Thoracic aorta (tissue), 2 donors: ENCODE measurements at regions not wholly inside any gene's neighbourhood (a gene's known extent, or its start where the extent isn't known, plus 50 kb on each side); places are given as distances from the start of the nearest gene placed in this dataset.

Experiments used
- ATAC-seq: fragments of 150-250 bp; one replicate; pipeline ENCODE4 v1.8.0; 2017; ENCODE audit warnings: low read depth; ENCODE audit not compliant: insufficient number of reproducible peaks, low FRiP score
- DNase-seq: peaks from one replicate; pipeline ENCODE4 v3.0.0-alpha.2; 2020; ENCODE audit warnings: low spot score
- H3K27ac ChIP-seq, 2 donors: fragments of 200-600 bp; sonication (generic); 1 replicate in 1 of 2; 2 replicates in 1 of 2; pipeline ENCODE4 v1.5.1; 2016; ENCODE audit warnings: mild to moderate bottlenecking in 2 of 2, moderate library complexity in 2 of 2
- H3K27me3 ChIP-seq: fragments of 200-600 bp; sonication (generic); replicated peaks from 2 replicates; pipeline ENCODE4 v1.6.0; 2016; ENCODE audit warnings: mild to moderate bottlenecking; ENCODE audit not compliant: insufficient read depth
- H3K36me3 ChIP-seq: fragments of 200-600 bp; sonication (generic); one replicate; pipeline ENCODE4 v1.5.1; 2016
- H3K4me1 ChIP-seq, 2 donors: fragments of 200-600 bp; sonication (generic); 1 replicate in 1 of 2; 2 replicates in 1 of 2; pipeline versions ENCODE4 v1.5.1 to v1.6.0; 2016; ENCODE audit warnings: low read depth in 2 of 2, mild to moderate bottlenecking in 1 of 2; ENCODE audit not compliant: control insufficient read depth in 1 of 2
- H3K4me3 ChIP-seq: fragments of 200-600 bp; sonication (generic); 2 replicates; pipeline ENCODE4 v1.5.1; 2016; ENCODE audit warnings: mild to moderate bottlenecking
- H3K9me3 ChIP-seq: fragments of 200-600 bp; sonication (generic); 2 replicates; pipeline ENCODE4 v1.5.1; 2016
- CTCF ChIP-seq: fragments of 200-600 bp; sonication (generic); IDR thresholded peaks from one replicate; pipeline ENCODE4 v1.5.1; 2019; ENCODE audit warnings: antibody characterized with exemption

- Histone ChIP-seq H3K36me3 (no peaks in the 10 kb centered on the region), H3K27ac (no peak overlapping the region), H3K4me1 (no peaks in the 10 kb centered on the region), H3K9me3 (no peaks in the 10 kb centered on the region), H3K27me3 (no peaks in the 10 kb centered on the region), H3K4me3 (no peak overlapping the region)
- DNase-seq (no peak), ATAC-seq (no peak)
- TF ChIP-seq CTCF = no peak
Observed at GRCh38 chr1:110752941-110753725, 78.4 kb upstream of the KCNA3 start.

GRCh38 chr1:110750562-110750961 lies 75.8 kb upstream of the KCNA3 start:
- ATAC-seq = no peak
- no peak for TF ChIP-seq CTCF
- no peaks in the 10 kb centered on the region for H3K36me3 ChIP-seq

GRCh38 chr1:110749960-110750359 lies 75.2 kb upstream of the KCNA3 start:
- no peaks in the 10 kb centered on the region for H3K9me3 ChIP-seq
- H3K27me3 ChIP-seq = no peaks in the 10 kb centered on the region
- no peaks in the 10 kb centered on the region for H3K36me3 ChIP-seq
- H3K27ac ChIP-seq = no peak overlapping the region
- H3K4me1 ChIP-seq = no peaks in the 10 kb centered on the region
- TF ChIP-seq CTCF = no peak
- H3K4me3 ChIP-seq = no peak overlapping the region
- no peak for ATAC-seq
- DNase-seq = no peak

More at GRCh38 chr1:110750562-110750961, 75.8 kb upstream of the KCNA3 start:
- no peaks in the 10 kb centered on the region for H3K4me1 ChIP-seq
- DNase-seq = no peak
- H3K4me3 ChIP-seq = no peak overlapping the region
- no peak overlapping the region for H3K27ac ChIP-seq
- H3K9me3 ChIP-seq = no peaks in the 10 kb centered on the region
- no peaks in the 10 kb centered on the region for H3K27me3 ChIP-seq

GRCh38 chr1:110746644-110747259 lies 72.0 kb upstream of the KCNA3 start:
- Histone ChIP-seq H3K27ac (no peak overlapping the region), H3K4me3 (no peak overlapping the region), H3K9me3 (no peaks in the 10 kb centered on the region), H3K27me3 (no peaks in the 10 kb centered on the region), H3K36me3 (no peaks in the 10 kb centered on the region), H3K4me1 (no peaks in the 10 kb centered on the region)
- DNase-seq (no peak), ATAC-seq (no peak)
- no peak for TF ChIP-seq CTCF

- no peak for ATAC-seq
- no peak for TF ChIP-seq CTCF
- Histone ChIP-seq H3K4me1 (no peaks in the 10 kb centered on the region), H3K27ac (no peak overlapping the region), H3K27me3 (no peaks in the 10 kb centered on the region), H3K4me3 (no peak overlapping the region), H3K36me3 (no peaks in the 10 kb centered on the region), H3K9me3 (no peaks in the 10 kb centered on the region)
- DNase-seq = no peak
Observed at GRCh38 chr1:110743397-110743796, 68.7 kb upstream of the KCNA3 start.
